Nephron progenitor cell (in vitro differentiated cells): ENCODE measurements at regions not wholly inside any gene's neighbourhood (a gene's known extent, or its start where the extent isn't known, plus 50 kb on each side); places are given as distances from the start of the nearest gene placed in this dataset.

ENCODE experiments used
- DNase-seq: peaks from one replicate; pipeline ENCODE4 v3.0.0; 2021
- H3K27ac Mint-ChIP-seq: 2 replicates; pipeline ENCODE4 v1.8.0; 2021; ENCODE audit warnings: mild to moderate bottlenecking, moderate library complexity, mixed read lengths
- H3K27me3 Mint-ChIP-seq: 2 replicates; pipeline ENCODE4 v1.8.0; 2021; ENCODE audit warnings: mild to moderate bottlenecking, low read depth, mixed read lengths; ENCODE audit not compliant: poor library complexity
- H3K36me3 Mint-ChIP-seq: 2 replicates; pipeline ENCODE4 v1.8.0; 2021; ENCODE audit warnings: low read depth, mixed read lengths
- H3K4me1 Mint-ChIP-seq: 2 replicates; pipeline ENCODE4 v1.8.0; 2021; ENCODE audit warnings: mixed read lengths
- H3K4me3 Mint-ChIP-seq: 2 replicates; pipeline ENCODE4 v1.8.0; 2021; ENCODE audit warnings: mild to moderate bottlenecking, moderate library complexity, mixed read lengths
- H3K9me3 Mint-ChIP-seq: 2 replicates; pipeline ENCODE4 v1.8.0; 2021; ENCODE audit warnings: mild to moderate bottlenecking, moderate library complexity, mixed read lengths
- TF ChIP-seq, protein P1 (sequence below): fragments of 200-600 bp; sonication (generic); IDR thresholded peaks from 2 replicates; pipeline ENCODE4 v1.5.0; 2021; ENCODE audit warnings: antibody characterized with exemption

DNA sequence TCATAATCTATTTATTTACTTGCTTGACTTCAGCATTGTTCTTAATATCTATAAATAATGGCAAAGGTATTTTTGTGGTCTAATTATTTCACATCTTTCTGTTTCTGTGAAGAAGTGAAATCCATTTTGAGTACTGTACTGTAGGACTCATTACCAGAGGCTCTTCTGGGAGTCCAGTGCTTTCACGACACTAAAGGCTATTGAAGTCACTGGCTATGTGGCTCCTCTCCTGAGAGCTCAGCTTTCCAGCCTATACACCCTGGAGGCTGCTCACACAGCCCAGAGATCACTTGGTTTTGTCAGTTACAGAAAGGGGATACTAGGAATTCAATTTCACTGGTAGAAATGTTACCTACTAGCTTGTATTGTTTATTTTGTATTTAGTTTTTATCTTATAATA, 547.3 kb downstream of the TAF11L14 start:
- Mint-ChIP-seq H3K4me3 (no peak overlapping the region), H3K27me3 (no peaks in the 10 kb centered on the region), H3K36me3 (no peaks in the 10 kb centered on the region), H3K9me3 (peaks cover 11% of the 10 kb centered on the region), H3K27ac (no peak overlapping the region), H3K4me1 (no peaks in the 10 kb centered on the region)
- TF ChIP-seq, protein P1, sequence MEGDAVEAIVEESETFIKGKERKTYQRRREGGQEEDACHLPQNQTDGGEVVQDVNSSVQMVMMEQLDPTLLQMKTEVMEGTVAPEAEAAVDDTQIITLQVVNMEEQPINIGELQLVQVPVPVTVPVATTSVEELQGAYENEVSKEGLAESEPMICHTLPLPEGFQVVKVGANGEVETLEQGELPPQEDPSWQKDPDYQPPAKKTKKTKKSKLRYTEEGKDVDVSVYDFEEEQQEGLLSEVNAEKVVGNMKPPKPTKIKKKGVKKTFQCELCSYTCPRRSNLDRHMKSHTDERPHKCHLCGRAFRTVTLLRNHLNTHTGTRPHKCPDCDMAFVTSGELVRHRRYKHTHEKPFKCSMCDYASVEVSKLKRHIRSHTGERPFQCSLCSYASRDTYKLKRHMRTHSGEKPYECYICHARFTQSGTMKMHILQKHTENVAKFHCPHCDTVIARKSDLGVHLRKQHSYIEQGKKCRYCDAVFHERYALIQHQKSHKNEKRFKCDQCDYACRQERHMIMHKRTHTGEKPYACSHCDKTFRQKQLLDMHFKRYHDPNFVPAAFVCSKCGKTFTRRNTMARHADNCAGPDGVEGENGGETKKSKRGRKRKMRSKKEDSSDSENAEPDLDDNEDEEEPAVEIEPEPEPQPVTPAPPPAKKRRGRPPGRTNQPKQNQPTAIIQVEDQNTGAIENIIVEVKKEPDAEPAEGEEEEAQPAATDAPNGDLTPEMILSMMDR = no peak
- no peak for DNase-seq

DNA sequence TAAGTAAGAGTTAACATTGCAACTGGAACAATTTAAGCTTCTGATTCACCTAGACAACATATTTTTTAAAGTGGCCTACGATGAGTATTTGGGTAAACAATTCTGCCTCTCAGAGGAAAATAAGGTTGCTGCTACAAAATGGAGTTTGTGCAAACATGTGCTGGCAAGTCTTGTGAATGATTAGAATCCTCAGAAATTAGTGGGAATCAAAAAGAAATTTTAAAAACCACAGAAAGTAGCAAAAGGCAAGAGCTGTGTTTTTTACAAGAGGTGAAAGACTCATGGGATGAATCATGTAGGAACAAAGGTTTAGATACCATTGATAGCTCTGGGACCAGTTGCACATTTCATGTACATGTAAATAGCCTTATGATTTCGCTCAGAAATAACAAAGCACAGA, 561.6 kb downstream of the TAF11L14 start:
- no peak for DNase-seq
- Mint-ChIP-seq H3K36me3 (no peaks in the 10 kb centered on the region), H3K9me3 (peaks cover 13% of the 10 kb centered on the region), H3K4me1 (no peaks in the 10 kb centered on the region), H3K4me3 (no peak overlapping the region), H3K27ac (no peak overlapping the region), H3K27me3 (no peaks in the 10 kb centered on the region)
- TF ChIP-seq, protein P1 = no peak

DNA sequence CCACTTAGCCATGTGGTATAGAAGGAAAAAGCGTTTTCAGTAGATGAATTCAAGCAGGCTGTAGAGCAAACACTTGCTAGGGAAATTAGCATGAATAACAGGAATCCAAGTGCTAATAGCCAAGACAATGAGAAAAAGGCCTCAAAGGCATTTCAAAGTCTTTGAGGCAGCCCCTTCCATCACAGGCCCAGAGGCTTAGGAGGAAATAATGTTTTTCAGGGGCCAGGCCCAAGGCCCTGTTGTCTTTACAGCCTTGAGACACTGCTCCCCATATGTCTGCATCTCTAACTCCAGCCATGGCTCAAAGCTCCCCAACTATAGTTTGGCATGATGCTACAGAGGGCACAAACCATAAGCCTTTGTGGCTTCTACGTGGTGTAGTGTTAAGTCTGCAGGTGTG, 563.5 kb downstream of the TAF11L14 start:
- TF ChIP-seq, protein P1 = no peak
- H3K27ac Mint-ChIP-seq = no peak overlapping the region
- no peaks in the 10 kb centered on the region for H3K27me3 Mint-ChIP-seq
- no peaks in the 10 kb centered on the region for H3K4me1 Mint-ChIP-seq
- H3K9me3 Mint-ChIP-seq = peaks cover 13% of the 10 kb centered on the region
- no peak for DNase-seq
- H3K4me3 Mint-ChIP-seq = no peak overlapping the region
- H3K36me3 Mint-ChIP-seq = no peaks in the 10 kb centered on the region

DNA sequence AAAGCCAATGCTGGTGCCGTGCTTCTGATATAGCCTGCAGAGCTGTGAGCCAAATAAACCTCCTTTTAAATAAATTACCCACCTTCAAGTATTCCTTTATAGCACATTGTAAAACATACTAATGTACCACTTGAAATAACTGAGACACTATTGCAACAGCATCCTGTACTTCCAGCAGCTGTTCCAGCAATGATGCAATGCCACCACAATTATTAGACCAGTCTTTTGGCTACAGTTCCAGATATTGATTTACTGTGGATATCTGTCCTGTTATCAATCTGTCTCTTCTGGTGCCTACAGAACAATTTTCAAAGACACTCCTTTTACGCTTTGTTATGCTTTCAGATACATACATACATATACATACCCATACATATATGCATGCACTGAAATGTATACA, 567.9 kb downstream of the TAF11L14 start:
- no peaks in the 10 kb centered on the region for H3K27me3 Mint-ChIP-seq
- H3K27ac Mint-ChIP-seq = no peak overlapping the region
- no peak for DNase-seq
- no peak overlapping the region for H3K4me3 Mint-ChIP-seq
- no peaks in the 10 kb centered on the region for H3K4me1 Mint-ChIP-seq
- peaks cover 18% of the 10 kb centered on the region for H3K9me3 Mint-ChIP-seq
- no peaks in the 10 kb centered on the region for H3K36me3 Mint-ChIP-seq
- TF ChIP-seq, protein P1 = no peak

DNA sequence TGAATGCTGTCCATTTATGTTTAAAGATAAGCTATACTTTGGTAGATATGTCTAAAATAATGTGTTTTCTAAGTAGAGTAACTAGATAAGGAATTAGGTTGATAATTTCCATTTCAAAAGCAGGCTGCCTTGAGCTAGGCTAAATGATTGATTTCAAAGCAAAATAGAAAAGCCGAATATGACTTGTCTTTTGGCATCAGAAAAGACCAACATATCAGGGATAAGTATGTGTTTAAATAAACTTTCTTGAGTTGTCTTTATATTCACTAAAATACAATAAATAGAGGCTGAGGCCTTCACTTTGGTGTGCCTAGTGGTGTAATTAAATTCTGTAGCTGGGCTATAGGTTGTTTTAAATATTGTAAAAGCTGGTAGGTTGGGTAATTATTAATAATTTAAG, 569.0 kb downstream of the TAF11L14 start:
- DNase-seq = no peak
- TF ChIP-seq, protein P1 = no peak
- Mint-ChIP-seq H3K27ac (no peak overlapping the region), H3K4me3 (no peak overlapping the region), H3K27me3 (no peaks in the 10 kb centered on the region), H3K4me1 (no peaks in the 10 kb centered on the region), H3K36me3 (no peaks in the 10 kb centered on the region), H3K9me3 (peaks cover 13% of the 10 kb centered on the region)

DNA sequence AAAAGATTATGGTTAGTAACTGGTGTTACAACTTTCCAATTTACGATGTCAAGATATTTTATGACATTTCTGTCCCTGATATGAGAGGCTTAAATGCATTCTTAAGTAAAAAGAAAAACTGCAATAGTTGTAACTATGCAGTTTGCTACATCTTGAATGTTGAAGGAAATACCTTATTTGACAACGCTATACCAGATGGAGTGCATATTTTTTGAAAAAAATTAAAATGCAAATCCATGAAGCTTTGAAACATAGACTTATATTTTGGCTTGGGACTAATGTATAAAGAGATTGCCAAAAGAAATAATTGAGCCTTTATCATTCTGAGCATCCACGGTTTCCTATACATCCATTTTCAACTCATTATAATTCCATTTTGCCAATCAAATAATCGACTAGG, 579.4 kb downstream of the TAF11L14 start:
- no peak for DNase-seq
- Mint-ChIP-seq H3K9me3 (no peaks in the 10 kb centered on the region), H3K4me1 (no peaks in the 10 kb centered on the region), H3K4me3 (no peak overlapping the region), H3K36me3 (no peaks in the 10 kb centered on the region), H3K27me3 (no peaks in the 10 kb centered on the region), H3K27ac (no peak overlapping the region)
- TF ChIP-seq, protein P1 = no peak
